CD4-positive, alpha-beta T cell (primary cell): ENCODE measurements at regions not wholly inside any gene's neighbourhood (a gene's known extent, or its start where the extent isn't known, plus 50 kb on each side); places are given as distances from the start of the nearest gene placed in this dataset.

Experiments
- ATAC-seq: fragments of 200-7000 bp; cut with Tn5 transposase; one replicate; pipeline ENCODE4 v1.10.0; 2022; ENCODE audit warnings: mild to moderate bottlenecking; ENCODE audit not compliant: poor library complexity
- CTCF ChIA-PET: fragments of 350-600 bp; sonication (Branson Sonifier 250); formaldehyde crosslinking; loops from one replicate; lab custom pipeline; 2021; ENCODE audit warnings: antibody characterized with exemption, inconsistent platforms; lab: Charles Lee
- POLR2A ChIA-PET: fragments of 350-600 bp; sonication (Branson Sonifier 250); formaldehyde crosslinking; loops from one replicate; lab custom pipeline; 2021; ENCODE audit warnings: antibody characterized with exemption, inconsistent platforms; lab: Charles Lee
- DNase-seq, 14 experiments: peaks; one replicate each; pipeline ENCODE4 v3.0.0-alpha.2; 2013 to 2020; ENCODE audit warnings: mixed read lengths in 2 of 14
- H3K27ac ChIP-seq, 2 donors: one replicate each; pipeline versions ENCODE4 v1.5.1 to v1.7.0; 2013; ENCODE audit warnings: low read length in 2 of 2, low read depth in 1 of 2, mild to moderate bottlenecking in 1 of 2
- H3K27me3 ChIP-seq, 2 experiments: 1 replicate in 1 of 2; 2 replicates in 1 of 2; pipeline versions ENCODE4 v1.6.1 to v1.7.0; 2013; ENCODE audit warnings: low read length in 2 of 2, control low read depth in 1 of 2, mild to moderate bottlenecking in 1 of 2, moderate library complexity in 1 of 2; ENCODE audit not compliant: insufficient read depth in 2 of 2, control insufficient read depth in 1 of 2
- H3K36me3 ChIP-seq: one replicate; pipeline ENCODE4 v1.6.1; 2013; ENCODE audit warnings: low read length, control low read depth; ENCODE audit not compliant: insufficient read depth
- H3K4me1 ChIP-seq: one replicate; pipeline ENCODE4 v1.6.1; 2013; ENCODE audit warnings: low read length, control low read depth; ENCODE audit not compliant: insufficient read depth
- H3K4me3 ChIP-seq: one replicate; pipeline ENCODE4 v1.5.1; 2013; ENCODE audit warnings: mild to moderate bottlenecking, low read length, moderate library complexity
- H3K9me3 ChIP-seq, 2 experiments: 1 replicate in 1 of 2; 2 replicates in 1 of 2; pipeline versions ENCODE4 v1.6.1 to v1.7.0; 2013; ENCODE audit warnings: low read length in 2 of 2, mild to moderate bottlenecking in 2 of 2, control low read depth in 1 of 2, moderate library complexity in 1 of 2; ENCODE audit not compliant: control insufficient read depth in 1 of 2, insufficient read depth in 1 of 2
- H3K27ac Mint-ChIP-seq: one replicate; pipeline ENCODE4 v1.8.0; 2020; ENCODE audit warnings: mixed read lengths
- H3K27me3 Mint-ChIP-seq: one replicate; pipeline ENCODE4 v1.8.0; 2021; ENCODE audit warnings: mixed read lengths
- H3K36me3 Mint-ChIP-seq: one replicate; pipeline ENCODE4 v1.8.0; 2021; ENCODE audit warnings: low read depth, mixed read lengths
- H3K4me1 Mint-ChIP-seq: one replicate; pipeline ENCODE4 v1.8.0; 2021; ENCODE audit warnings: low read depth, mixed read lengths
- H3K4me3 Mint-ChIP-seq: one replicate; pipeline ENCODE4 v1.8.0; 2020; ENCODE audit warnings: mild to moderate bottlenecking, mixed read lengths
- H3K9me3 Mint-ChIP-seq: one replicate; pipeline ENCODE4 v1.8.0; 2020; ENCODE audit warnings: mixed read lengths
- intact Hi-C, 2 experiments: fragments of 100-400 bp; cut with DNase I in 1 of 2; cut with micrococcal nuclease in 1 of 2; formaldehyde crosslinking; loops; one replicate each; pipeline versions ENCODE4 v1.15.1 to v1.9.0; 2023 to 2025; cut with DNase I, micrococcal nuclease
- TF ChIP-seq, protein P1 (sequence below): fragments of 200-600 bp; IDR thresholded peaks from one replicate; pipeline ENCODE4 v1.8.0; 2022; ENCODE audit warnings: antibody characterized with exemption, mild to moderate bottlenecking

DNA sequence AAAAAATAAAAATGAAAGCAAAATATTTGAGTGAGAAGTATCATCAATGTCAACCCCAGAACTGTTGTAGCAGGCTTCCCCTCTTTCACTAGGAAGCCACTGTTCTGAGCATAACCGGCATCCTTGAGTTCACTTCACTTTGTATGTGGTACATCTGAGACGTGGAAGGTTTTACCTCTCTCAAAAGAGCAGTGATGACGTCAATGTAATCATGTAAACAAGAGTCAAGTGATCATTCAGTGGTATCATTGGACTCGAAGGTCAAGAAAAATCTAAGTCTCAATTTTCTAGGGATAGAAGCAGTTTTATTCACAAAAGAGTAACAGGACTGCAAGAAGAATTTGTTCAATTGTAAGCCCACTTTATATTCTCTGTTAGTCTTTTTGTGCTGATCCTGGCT lies 339.8 kb upstream of the THRB start:
- H3K9me3 Mint-ChIP-seq, result peaks cover 4% of the 10 kb centered on the region
- Histone ChIP-seq H3K4me3 (no peak overlapping the region), H3K36me3 (no peaks in the 10 kb centered on the region), H3K27me3 (peaks cover 10 to 17% of the 10 kb centered on the region in 2 experiments), H3K9me3 (peaks cover 0 to 12% of the 10 kb centered on the region in 2 experiments), H3K4me1 (no peaks in the 10 kb centered on the region), H3K27ac (no peak overlapping the region)
- no peaks in the 10 kb centered on the region for H3K36me3 Mint-ChIP-seq
- H3K27me3 Mint-ChIP-seq, result peaks cover 19% of the 10 kb centered on the region
- CTCF ChIA-PET, result no interaction called here
- TF ChIP-seq, protein P1, sequence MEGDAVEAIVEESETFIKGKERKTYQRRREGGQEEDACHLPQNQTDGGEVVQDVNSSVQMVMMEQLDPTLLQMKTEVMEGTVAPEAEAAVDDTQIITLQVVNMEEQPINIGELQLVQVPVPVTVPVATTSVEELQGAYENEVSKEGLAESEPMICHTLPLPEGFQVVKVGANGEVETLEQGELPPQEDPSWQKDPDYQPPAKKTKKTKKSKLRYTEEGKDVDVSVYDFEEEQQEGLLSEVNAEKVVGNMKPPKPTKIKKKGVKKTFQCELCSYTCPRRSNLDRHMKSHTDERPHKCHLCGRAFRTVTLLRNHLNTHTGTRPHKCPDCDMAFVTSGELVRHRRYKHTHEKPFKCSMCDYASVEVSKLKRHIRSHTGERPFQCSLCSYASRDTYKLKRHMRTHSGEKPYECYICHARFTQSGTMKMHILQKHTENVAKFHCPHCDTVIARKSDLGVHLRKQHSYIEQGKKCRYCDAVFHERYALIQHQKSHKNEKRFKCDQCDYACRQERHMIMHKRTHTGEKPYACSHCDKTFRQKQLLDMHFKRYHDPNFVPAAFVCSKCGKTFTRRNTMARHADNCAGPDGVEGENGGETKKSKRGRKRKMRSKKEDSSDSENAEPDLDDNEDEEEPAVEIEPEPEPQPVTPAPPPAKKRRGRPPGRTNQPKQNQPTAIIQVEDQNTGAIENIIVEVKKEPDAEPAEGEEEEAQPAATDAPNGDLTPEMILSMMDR, result no peak
- no peaks in the 10 kb centered on the region for H3K4me1 Mint-ChIP-seq
- intact Hi-C loops, result no loop called here
- no peak overlapping the region for H3K4me3 Mint-ChIP-seq
- no peak for DNase-seq
- no peak for ATAC-seq
- no peak overlapping the region for H3K27ac Mint-ChIP-seq
- POLR2A ChIA-PET, result no interaction called here

DNA sequence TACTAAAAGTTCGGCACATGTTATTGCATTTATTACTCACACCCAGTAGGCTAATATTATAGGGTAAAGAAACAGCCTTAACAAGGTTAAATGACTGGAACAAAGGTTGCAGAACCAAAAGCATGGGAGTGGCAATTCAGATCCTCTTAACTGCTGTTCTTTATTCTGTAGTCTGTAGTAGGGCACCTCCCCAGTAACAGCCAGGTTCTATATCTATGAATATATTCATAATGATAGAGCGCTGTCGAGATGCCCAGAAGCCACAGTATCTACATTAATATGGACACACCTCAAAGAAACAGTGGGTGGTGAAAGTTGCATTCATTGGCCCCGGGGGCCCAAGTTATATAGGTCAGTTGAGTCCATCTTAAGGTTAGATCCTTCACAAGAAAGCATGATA lies 340.9 kb upstream of the THRB start:
- Mint-ChIP-seq H3K36me3 (no peaks in the 10 kb centered on the region), H3K4me1 (no peaks in the 10 kb centered on the region), H3K9me3 (peaks cover 4% of the 10 kb centered on the region), H3K27me3 (peaks cover 11% of the 10 kb centered on the region), H3K4me3 (no peak overlapping the region), H3K27ac (no peak overlapping the region)
- TF ChIP-seq, protein P1, result no peak
- Histone ChIP-seq H3K9me3 (peaks cover 0 to 1% of the 10 kb centered on the region in 2 experiments), H3K27ac (no peak overlapping the region), H3K4me3 (no peak overlapping the region), H3K27me3 (peaks cover 3 to 9% of the 10 kb centered on the region in 2 experiments), H3K4me1 (no peaks in the 10 kb centered on the region), H3K36me3 (no peaks in the 10 kb centered on the region)
- POLR2A ChIA-PET, result no interaction called here
- no peak for ATAC-seq
- CTCF ChIA-PET, result no interaction called here
- no peak for DNase-seq
- intact Hi-C loops, result no loop called here

DNA sequence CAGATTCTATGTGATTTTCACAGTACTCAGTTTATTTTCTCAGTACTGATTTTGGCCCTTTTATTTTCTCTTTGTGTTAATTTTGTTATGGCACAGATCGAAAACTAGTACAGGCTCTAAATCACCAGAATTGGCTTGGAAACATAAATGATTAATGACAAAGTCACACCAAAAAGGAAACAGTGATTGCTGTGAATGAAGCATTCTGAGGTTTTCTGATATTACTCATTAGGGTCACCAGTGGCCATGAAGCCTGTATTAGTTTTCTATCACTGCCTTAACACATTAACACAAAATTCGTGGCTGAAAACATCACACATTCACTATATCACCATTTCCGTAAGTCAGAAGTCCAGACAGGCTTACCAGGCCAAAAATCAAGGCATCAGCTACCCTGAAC lies 343.0 kb upstream of the THRB start:
- intact Hi-C loops, result no loop called here
- TF ChIP-seq, protein P1, result no peak
- H3K4me1 Mint-ChIP-seq, result no peaks in the 10 kb centered on the region
- Histone ChIP-seq H3K27me3 (no peaks in the 10 kb centered on the region), H3K36me3 (no peaks in the 10 kb centered on the region), H3K27ac (no peak overlapping the region), H3K4me3 (no peak overlapping the region), H3K4me1 (no peaks in the 10 kb centered on the region), H3K9me3 (no peaks in the 10 kb centered on the region)
- no peak overlapping the region for H3K27ac Mint-ChIP-seq
- peaks cover 4% of the 10 kb centered on the region for H3K9me3 Mint-ChIP-seq
- no peak for ATAC-seq
- POLR2A ChIA-PET, result no interaction called here
- no peak for DNase-seq
- H3K27me3 Mint-ChIP-seq, result no peaks in the 10 kb centered on the region
- H3K36me3 Mint-ChIP-seq, result no peaks in the 10 kb centered on the region
- CTCF ChIA-PET, result no interaction called here
- no peak overlapping the region for H3K4me3 Mint-ChIP-seq
